ENCODE measurements at regions not wholly inside any gene's neighbourhood (a gene's known extent, or its start where the extent isn't known, plus 50 kb on each side); places are given as distances from the start of the nearest gene placed in this dataset.
"Not testable (repeated sequence)": the region's sequence is repeated elsewhere in the genome, so short reads cannot be mapped to it uniquely, and the experiment has no call there.

DNA sequence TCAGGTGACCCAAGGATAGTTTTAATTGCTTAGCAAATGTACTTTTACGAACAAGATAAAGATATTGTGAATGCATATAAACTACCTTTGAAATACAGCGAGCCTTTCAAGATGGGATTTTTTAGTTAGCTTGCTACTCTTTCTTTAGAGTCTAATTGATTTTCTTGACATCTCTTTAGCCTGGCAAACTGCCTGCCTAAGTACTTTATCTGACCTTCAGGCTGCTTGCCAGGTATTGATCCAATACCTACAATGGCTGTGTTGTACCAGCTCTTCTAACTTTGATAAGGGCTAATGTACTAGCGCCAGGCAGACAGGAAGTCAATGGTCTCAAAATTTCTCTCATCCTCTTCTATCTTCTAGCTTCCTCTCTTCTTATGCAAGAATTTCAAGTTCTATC is 414.4 kb upstream of the ACVR2A start:
- Mint-ChIP-seq H3K4me3 (no peak overlapping the region), H3K36me3 (no peaks in the 10 kb centered on the region), H3K9me3 (peaks cover 2% of the 10 kb centered on the region), H3K27me3 (no peaks in the 10 kb centered on the region), H3K27ac (no peak overlapping the region), H3K4me1 (peaks cover 12% of the 10 kb centered on the region)
- POLR2A ChIA-PET = no interaction called here
- ATAC-seq (ENCODE audit: low read depth) (no peak), DNase-seq (no peak)

DNA sequence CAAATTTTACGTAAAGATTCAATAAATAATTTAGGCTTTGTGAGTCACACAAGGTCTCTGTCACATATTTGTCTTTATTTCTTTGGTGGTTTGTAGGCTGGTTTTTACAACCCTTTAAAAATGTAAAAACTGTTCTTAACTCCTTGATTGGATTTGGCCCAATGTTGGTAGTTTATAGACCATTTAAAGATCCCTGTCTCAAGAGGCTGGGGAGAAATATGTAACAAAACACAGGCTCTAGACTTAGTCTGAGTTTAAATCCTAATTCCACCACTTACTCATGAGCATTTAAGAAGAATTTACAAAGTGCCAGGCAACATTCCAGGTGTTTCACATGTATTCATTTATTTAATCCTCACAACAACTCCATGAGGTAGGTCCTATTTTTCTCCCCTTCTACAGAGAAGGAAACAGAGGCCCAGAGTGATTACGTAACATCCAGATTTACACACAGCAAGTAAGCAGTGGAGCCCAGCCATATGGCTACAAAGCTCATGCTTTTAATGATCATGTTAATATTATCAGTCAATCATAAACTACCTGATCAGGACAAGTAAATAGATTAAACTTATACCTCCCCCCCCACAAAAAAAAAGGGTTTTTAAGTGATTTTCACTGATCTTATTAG is 416.6 kb upstream of the ACVR2A start:
- peaks cover 2% of the 10 kb centered on the region for H3K9me3 Mint-ChIP-seq
- DNase-seq (no peak), ATAC-seq (ENCODE audit: low read depth) (no peak)
- H3K4me3 Mint-ChIP-seq = no peak overlapping the region
- H3K36me3 Mint-ChIP-seq = no peaks in the 10 kb centered on the region
- POLR2A ChIA-PET = no interaction called here
- H3K4me1 Mint-ChIP-seq = peaks cover 12% of the 10 kb centered on the region
- peaks cover 4% of the 10 kb centered on the region for H3K27me3 Mint-ChIP-seq
- no peak overlapping the region for H3K27ac Mint-ChIP-seq

GRCh38 chr2:147425437-147426029 is 419.3 kb upstream of the ACVR2A start:
- Mint-ChIP-seq H3K4me1 (peaks cover 9% of the 10 kb centered on the region), H3K4me3 (no peak overlapping the region), H3K27me3 (peaks cover 4% of the 10 kb centered on the region), H3K9me3 (no peaks in the 10 kb centered on the region), H3K27ac (no peak overlapping the region), H3K36me3 (no peaks in the 10 kb centered on the region)
- POLR2A ChIA-PET = no interaction called here
- ATAC-seq (ENCODE audit: low read depth) (no peak), DNase-seq (no peak)

DNA sequence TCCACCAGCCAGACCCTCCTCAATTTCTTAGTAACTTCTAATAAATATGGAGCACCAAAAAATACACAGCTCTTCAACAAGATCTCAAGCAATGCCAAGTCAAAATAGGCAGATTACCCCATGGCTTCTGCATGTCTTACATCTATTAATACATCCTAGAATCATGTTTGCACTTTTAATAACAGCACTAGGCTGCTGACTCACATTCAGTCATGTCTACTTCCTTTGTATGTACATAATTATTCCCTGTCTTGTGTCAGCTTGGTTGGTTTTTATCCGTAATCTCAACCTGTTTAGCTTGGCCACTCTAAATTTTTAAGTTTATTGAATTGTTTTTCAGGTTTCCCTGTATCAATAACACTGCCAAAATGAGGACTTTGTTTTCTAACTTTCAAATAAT is 420.1 kb upstream of the ACVR2A start:
- Mint-ChIP-seq H3K4me1 (peaks cover 8% of the 10 kb centered on the region), H3K9me3 (peaks cover 1% of the 10 kb centered on the region), H3K4me3 (no peak overlapping the region), H3K36me3 (no peaks in the 10 kb centered on the region), H3K27ac (no peak overlapping the region), H3K27me3 (peaks cover 4% of the 10 kb centered on the region)
- DNase-seq (no peak), ATAC-seq (ENCODE audit: low read depth) (no peak)
- POLR2A ChIA-PET = no interaction called here

DNA sequence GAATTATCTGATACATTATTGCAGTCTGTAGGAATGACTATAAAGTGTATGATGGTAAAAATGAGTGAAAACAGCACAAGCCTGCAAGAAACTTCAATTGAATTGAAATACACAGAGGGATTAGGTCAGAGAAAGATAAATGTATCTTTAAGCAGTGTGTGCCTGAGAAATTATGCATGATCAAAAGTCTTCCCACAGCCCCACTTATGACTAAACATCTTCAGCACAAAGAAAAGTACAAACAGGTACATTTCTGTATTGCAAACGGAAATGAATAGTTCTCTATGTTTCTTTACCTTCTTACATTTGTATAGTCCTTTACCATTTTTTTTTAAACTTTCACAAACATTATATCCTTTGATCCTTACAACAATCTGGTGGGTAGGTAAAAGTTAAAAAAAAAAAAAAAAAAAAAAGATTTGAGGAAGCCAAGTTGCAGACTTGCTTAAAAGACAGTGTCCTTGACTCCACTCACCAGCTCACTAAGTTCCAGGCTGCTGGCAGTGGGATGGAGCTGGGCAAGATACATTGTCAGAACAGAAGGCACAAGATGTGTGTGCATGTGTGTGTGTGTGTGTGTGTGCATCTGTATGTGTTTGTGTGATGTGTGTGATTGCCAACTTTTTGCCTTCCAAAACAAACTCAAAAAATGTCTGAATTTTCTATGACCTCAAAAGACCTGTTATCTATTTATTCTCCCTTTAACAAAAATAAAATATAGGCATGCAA is 423.7 kb upstream of the ACVR2A start:
- Mint-ChIP-seq H3K36me3 (no peaks in the 10 kb centered on the region), H3K9me3 (peaks cover 7% of the 10 kb centered on the region), H3K27ac (no peak overlapping the region), H3K27me3 (peaks cover 4% of the 10 kb centered on the region), H3K4me3 (no peak overlapping the region), H3K4me1 (no peaks in the 10 kb centered on the region)
- ATAC-seq (ENCODE audit: low read depth) (no peak), DNase-seq (no peak)
- POLR2A ChIA-PET = no interaction called here

DNA sequence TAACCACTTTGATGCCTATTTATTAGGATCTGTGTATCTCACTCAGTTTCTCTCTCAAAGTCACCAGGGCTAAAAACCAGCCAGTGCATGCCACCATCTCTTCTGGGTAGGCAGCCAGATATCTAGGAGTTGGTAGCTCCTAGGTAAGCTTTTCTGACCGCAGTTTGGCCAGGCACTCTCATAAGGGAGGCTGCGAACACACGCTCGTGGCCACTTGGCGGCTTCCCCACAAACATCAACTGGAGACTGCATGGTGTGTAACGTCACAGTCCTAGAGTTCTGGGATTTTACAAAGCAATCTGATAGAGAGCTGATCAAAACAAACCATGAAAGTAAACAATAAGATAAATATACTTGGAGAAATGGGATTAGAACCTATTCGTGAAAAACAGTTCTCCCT is 424.3 kb upstream of the ACVR2A start:
- Mint-ChIP-seq H3K36me3 (no peaks in the 10 kb centered on the region), H3K27ac (no peak overlapping the region), H3K9me3 (peaks cover 7% of the 10 kb centered on the region), H3K27me3 (peaks cover 4% of the 10 kb centered on the region), H3K4me1 (no peaks in the 10 kb centered on the region), H3K4me3 (no peak overlapping the region)
- DNase-seq (no peak), ATAC-seq (ENCODE audit: low read depth) (no peak)
- POLR2A ChIA-PET = no interaction called here

GRCh38 chr2:147416099-147416498 is 428.7 kb upstream of the ACVR2A start:
- Mint-ChIP-seq H3K27ac (no peak overlapping the region), H3K4me3 (no peak overlapping the region), H3K27me3 (peaks cover 11% of the 10 kb centered on the region), H3K36me3 (peaks cover 6% of the 10 kb centered on the region), H3K9me3 (peaks cover 25% of the 10 kb centered on the region), H3K4me1 (no peaks in the 10 kb centered on the region)
- POLR2A ChIA-PET = no interaction called here
- ATAC-seq (ENCODE audit: low read depth) = no peak
- no peak for DNase-seq

GRCh38 chr2:147414656-147415055 is 430.2 kb upstream of the ACVR2A start:
- peaks cover 28% of the 10 kb centered on the region for H3K9me3 Mint-ChIP-seq
- H3K36me3 Mint-ChIP-seq; H3K4me3 Mint-ChIP-seq; H3K4me1 Mint-ChIP-seq; ATAC-seq (ENCODE audit: low read depth); POLR2A ChIA-PET; H3K27ac Mint-ChIP-seq; DNase-seq: not testable (repeated sequence)
- peaks cover 11% of the 10 kb centered on the region for H3K27me3 Mint-ChIP-seq

GRCh38 chr2:147408357-147408756 is 436.5 kb upstream of the ACVR2A start:
- no peak overlapping the region for H3K27ac Mint-ChIP-seq

DNA sequence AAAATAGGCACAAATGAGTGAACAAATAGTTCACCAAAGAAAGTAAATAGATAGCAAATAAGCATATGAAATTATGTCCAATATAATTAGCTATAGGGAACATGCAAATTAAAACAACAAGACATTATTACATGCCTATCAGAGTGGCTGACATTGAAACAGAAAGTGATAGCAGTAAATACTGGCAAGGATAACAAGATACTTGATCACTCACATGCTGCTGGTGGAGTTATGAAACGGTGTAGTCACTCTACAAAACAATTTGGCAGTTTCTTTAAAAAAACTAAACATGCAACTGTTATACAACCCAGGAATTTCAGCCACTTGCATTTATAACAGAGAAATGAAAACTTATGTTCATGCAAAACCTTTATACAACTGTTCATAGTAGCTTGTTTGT is 439.2 kb upstream of the ACVR2A start:
- POLR2A ChIA-PET = no interaction called here
- Mint-ChIP-seq H3K4me3 (no peak overlapping the region), H3K27ac (no peak overlapping the region), H3K9me3 (peaks cover 4% of the 10 kb centered on the region), H3K4me1 (peaks cover 5% of the 10 kb centered on the region), H3K27me3 (peaks cover 15% of the 10 kb centered on the region), H3K36me3 (no peaks in the 10 kb centered on the region)
- DNase-seq (no peak), ATAC-seq (ENCODE audit: low read depth) (no peak)

More at GRCh38 chr2:147408357-147408756, 436.5 kb upstream of the ACVR2A start:
- Mint-ChIP-seq H3K27me3 (peaks cover 8% of the 10 kb centered on the region), H3K4me1 (peaks cover 5% of the 10 kb centered on the region), H3K36me3 (peaks cover 6% of the 10 kb centered on the region), H3K9me3 (peaks cover 14% of the 10 kb centered on the region), H3K4me3 (no peak overlapping the region)
- no peak for DNase-seq
- no peak for ATAC-seq (ENCODE audit: low read depth)
- POLR2A ChIA-PET = no interaction called here

- no peak overlapping the region for H3K27ac Mint-ChIP-seq
- ATAC-seq (ENCODE audit: low read depth) = no peak
- H3K27me3 Mint-ChIP-seq = peaks cover 16% of the 10 kb centered on the region
- POLR2A ChIA-PET = no interaction called here
- no peaks in the 10 kb centered on the region for H3K4me1 Mint-ChIP-seq
- H3K4me3 Mint-ChIP-seq = no peak overlapping the region
- H3K9me3 Mint-ChIP-seq = peaks cover 2% of the 10 kb centered on the region
- no peaks in the 10 kb centered on the region for H3K36me3 Mint-ChIP-seq
- DNase-seq = no peak
Measured at GRCh38 chr2:147398996-147399395, 445.8 kb upstream of the ACVR2A start.

- Mint-ChIP-seq H3K4me3 (no peak overlapping the region), H3K9me3 (peaks cover 2% of the 10 kb centered on the region), H3K27ac (no peak overlapping the region), H3K4me1 (no peaks in the 10 kb centered on the region), H3K27me3 (peaks cover 15% of the 10 kb centered on the region), H3K36me3 (no peaks in the 10 kb centered on the region)
- POLR2A ChIA-PET = no interaction called here
- no peak for DNase-seq
- no peak for ATAC-seq (ENCODE audit: low read depth)
Measured at GRCh38 chr2:147398301-147398700, 446.5 kb upstream of the ACVR2A start.

DNA sequence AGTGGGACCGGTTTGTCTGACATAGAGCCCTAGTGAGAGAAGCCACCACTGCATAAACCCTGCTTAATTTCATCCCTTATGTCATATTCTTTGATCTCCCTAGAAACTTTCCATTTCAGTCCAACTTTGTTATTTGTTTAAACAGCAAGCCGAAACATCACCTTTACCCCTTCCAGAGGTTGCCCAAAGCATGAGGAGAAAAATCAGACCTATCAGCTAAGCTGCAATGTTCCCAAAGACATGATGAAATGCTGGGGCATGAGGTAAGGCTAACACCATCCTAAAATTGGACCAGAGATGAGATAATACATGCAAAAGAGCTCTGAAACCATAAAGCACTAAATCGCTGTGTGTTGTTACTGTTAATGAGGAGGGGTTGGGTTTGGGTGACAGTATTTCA is 447.9 kb upstream of the ACVR2A start:
- H3K4me3 Mint-ChIP-seq = no peak overlapping the region
- H3K9me3 Mint-ChIP-seq = peaks cover 2% of the 10 kb centered on the region
- no peaks in the 10 kb centered on the region for H3K36me3 Mint-ChIP-seq
- peaks cover 10% of the 10 kb centered on the region for H3K27me3 Mint-ChIP-seq
- no peaks in the 10 kb centered on the region for H3K4me1 Mint-ChIP-seq
- no peak overlapping the region for H3K27ac Mint-ChIP-seq
- DNase-seq (no peak), ATAC-seq (ENCODE audit: low read depth) (no peak)
- POLR2A ChIA-PET = no interaction called here

GRCh38 chr2:147394179-147394790 is 450.5 kb upstream of the ACVR2A start:
- Mint-ChIP-seq H3K36me3 (no peaks in the 10 kb centered on the region), H3K9me3 (peaks cover 2% of the 10 kb centered on the region), H3K27ac (no peak overlapping the region), H3K27me3 (peaks cover 3% of the 10 kb centered on the region), H3K4me3 (no peak overlapping the region), H3K4me1 (no peaks in the 10 kb centered on the region)
- no peak for DNase-seq
- no peak for ATAC-seq (ENCODE audit: low read depth)
- POLR2A ChIA-PET = no interaction called here

Measured in activated naive CD8-positive, alpha-beta T cell treated with anti-CD3 and anti-CD28 coated beads, Interleukin-2, amount 10 ng/mL, durations not matched to agents 7 days and 5 days (primary cell).